GM18858 (cell line): ENCODE measurements at regions not wholly inside any gene's neighbourhood (a gene's known extent, or its start where the extent isn't known, plus 50 kb on each side); places are given as distances from the start of the nearest gene placed in this dataset.

ENCODE experiments used
- ATAC-seq: cut with Tn5 transposase; IDR thresholded peaks from one replicate; pipeline ENCODE4 v1.9.1; 2021; ENCODE audit not compliant: unreplicated experiment

DNA sequence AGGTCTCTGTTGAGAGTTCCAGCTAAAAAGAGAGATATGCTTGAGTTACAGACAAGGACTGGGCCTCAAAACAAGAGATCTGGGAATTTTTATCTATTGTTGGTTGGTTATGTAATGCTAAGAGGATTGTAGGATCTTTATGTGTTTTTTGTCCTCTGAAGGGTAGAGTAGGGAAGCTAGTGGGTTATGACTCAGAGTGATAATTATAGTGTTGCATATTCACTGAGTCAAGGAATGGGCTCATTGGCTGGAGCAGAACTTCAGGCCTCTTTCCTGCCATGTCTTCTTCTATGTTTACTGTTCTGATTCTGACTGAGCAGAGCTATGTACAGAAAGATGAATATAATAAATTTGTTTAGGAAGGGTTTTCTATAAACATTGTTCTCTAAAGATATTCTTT is 66.1 kb upstream of the NOX3 start:
- no peak for ATAC-seq

DNA sequence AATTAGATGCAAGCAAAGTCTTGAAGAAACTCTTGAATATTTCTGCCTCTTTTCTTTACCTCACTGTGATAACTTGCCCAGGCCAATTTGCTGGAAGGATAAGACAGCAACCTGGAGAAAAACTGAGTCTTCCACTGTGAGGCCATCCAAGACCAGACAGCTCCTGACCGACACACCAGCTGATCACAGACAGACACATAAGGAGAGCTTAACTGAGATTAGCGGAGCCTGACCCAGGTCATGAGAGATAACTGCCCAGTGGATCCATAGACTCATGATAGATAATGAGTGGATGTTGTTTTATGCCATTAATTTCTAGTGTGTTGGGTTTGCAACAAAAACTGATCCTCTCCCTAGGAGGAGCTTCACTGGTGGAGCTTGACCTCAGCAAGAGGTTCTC is 64.4 kb upstream of the NOX3 start:
- ATAC-seq, result no peak

DNA sequence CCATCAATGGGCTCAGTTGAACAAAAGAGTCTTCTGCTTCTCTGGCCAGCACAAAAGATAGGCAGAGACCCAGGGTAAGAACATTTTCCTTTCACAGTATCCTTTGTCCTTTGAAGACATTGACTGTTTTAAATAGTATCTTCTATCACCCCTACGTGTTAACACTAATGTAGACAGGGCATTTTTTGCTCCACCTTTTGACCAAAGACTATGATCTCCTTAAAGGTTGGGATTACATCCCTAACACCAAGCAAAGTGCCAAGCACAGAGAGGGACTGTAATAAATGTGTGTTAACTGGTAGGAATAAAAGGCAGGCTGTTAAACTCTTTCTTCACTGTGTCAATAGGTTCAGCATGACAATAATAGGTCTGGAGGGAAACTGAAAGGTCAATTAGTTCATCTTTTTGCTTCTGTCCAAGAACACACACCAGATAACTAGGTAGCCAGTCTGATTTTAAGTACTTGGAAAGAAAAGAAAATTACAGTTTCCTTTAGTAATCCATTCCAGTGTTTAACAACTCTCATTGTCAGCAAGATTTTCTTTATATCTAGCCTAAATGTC is 63.6 kb upstream of the NOX3 start:
- no peak for ATAC-seq

DNA sequence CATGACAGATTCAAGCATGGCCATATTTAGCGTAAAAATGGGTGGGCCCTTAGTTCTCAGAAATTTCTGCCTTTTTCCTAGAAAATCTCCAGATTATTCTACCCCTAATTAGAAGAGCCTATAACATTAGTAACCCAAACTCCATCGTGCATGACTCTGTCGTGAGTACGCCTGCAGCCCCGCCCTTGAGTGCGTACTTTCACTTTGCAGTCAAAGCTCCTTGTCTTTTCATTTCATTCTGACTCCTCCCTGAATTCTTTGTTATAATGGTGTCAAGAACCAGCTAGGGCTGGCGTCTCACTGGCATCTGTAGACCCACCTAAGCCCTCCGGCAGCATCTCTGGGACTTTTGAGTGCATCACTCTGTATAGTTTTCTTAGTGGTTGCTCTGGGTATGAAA is 61.7 kb upstream of the NOX3 start:
- ATAC-seq, result no peak

DNA sequence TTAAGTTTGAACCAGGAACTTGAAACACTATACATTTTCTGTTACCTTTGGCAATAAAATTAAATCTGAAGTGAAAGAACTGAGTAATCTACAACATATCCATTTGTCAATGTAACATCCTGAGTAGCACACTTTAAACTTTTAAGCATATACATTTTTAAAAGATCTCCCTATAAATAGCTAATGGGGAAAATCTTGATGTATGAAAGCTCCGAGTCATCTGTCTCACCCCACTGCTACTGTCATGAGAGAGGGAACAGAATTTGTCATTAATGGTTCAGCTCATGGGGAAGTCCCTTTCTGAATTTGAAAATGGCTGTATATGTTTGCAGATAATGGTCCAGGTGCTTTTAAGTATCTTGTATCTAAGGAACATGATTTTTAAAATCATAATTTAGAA is 55.2 kb upstream of the NOX3 start:
- ATAC-seq, result peak; percentile 69

DNA sequence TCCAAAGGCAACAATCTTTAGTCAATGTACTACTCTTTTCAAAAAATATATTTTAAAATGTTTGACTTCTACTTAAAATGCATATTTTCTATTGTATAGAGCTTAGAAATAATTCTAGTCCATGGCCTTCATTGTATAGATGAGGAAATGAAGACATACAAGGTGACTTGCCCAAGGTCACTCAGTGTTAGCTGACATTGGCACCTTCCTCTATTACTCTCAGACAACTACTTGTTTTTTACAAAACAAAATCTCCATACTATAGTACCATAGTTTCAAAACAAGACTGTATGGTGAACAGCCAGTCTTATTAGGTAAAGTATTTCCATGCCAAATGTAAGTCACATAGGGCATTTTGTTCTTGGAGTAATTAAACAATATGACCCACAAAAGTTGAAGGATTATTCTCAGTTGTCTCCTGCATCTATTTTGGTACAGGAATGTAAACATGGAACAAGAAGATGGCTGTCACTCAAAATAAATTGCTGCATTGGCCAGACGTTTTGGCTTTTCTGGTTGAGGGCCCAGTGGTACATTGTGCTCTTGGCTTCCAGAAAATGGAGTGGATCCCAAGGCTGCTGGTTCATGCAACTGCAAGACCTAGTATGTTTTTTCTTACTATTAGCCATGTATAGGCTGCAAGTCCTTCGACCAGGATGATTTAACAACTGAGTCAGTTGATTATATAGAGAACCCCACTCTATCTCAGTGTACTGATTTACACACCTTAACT is 54.3 kb upstream of the NOX3 start:
- no peak for ATAC-seq

DNA sequence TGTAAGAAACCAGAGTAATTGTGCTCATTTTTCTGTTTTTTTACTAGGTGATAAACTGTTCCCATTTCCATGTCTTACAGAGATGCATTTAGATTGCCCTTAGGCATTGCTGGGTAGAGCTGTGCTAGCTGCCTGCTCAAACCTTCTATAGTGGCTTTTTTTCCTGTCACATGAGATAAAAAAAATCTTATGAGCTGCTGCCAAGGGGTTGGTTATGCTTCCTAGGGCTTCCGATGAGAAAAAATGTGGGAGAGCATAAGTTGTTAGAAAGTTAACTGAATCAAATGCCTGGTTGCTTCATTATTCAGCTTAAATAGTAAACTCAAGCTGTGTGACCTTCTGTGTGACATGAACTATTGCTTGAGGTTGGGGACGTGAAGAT is 50.0 kb upstream of the NOX3 start:
- no peak for ATAC-seq
